WTC11 (cell line): ENCODE measurements at regions not wholly inside any gene's neighbourhood (a gene's known extent, or its start where the extent isn't known, plus 50 kb on each side); places are given as distances from the start of the nearest gene placed in this dataset.
"Not testable (repeated sequence)": the region's sequence is repeated elsewhere in the genome, so short reads cannot be mapped to it uniquely, and the experiment has no call there.

Source experiments
- ATAC-seq: fragments of 200-7000 bp; cut with Tn5 transposase; 2 replicates; pipeline ENCODE4 v1.10.0; 2021; ENCODE audit warnings: mild to moderate bottlenecking, moderate library complexity
- CTCF ChIA-PET: fragments of 300-600 bp; sonication (Branson Sonifier 250); formaldehyde crosslinking; loops from one replicate; lab custom pipeline; 2021; ENCODE audit warnings: antibody characterized with exemption; lab: Charles Lee
- POLR2A ChIA-PET: fragments of 350-600 bp; sonication (Branson Sonifier 250); formaldehyde crosslinking; loops from one replicate; lab custom pipeline; 2021; ENCODE audit warnings: antibody characterized with exemption; lab: Charles Lee
- DNase-seq: peaks from one replicate; pipeline ENCODE4 v3.0.0; 2021; ENCODE audit warnings: low spot score
- H3K27ac Mint-ChIP-seq: 2 replicates; pipeline ENCODE4 v1.8.0; 2021; ENCODE audit warnings: mixed read lengths
- H3K27me3 Mint-ChIP-seq: 2 replicates; pipeline ENCODE4 v1.8.0; 2021; ENCODE audit warnings: low read depth, mild to moderate bottlenecking, moderate library complexity, mixed read lengths
- H3K36me3 Mint-ChIP-seq: 2 replicates; pipeline ENCODE4 v1.8.0; 2021; ENCODE audit warnings: mixed read lengths
- H3K4me1 Mint-ChIP-seq: 2 replicates; pipeline ENCODE4 v1.8.0; 2022; ENCODE audit warnings: mixed read lengths
- H3K4me3 Mint-ChIP-seq: 2 replicates; pipeline ENCODE4 v1.8.0; 2021; ENCODE audit warnings: mild to moderate bottlenecking, moderate library complexity, mixed read lengths
- H3K9me3 Mint-ChIP-seq: 2 replicates; pipeline ENCODE4 v1.8.0; 2021; ENCODE audit warnings: mixed read lengths
- ARID4B ChIP-seq: sonication (generic); formaldehyde crosslinking; IDR thresholded peaks from 2 replicates; pipeline ENCODE4 v1.8.0; 2023; ENCODE audit warnings: missing genetic modification reagents, mild to moderate bottlenecking, borderline replicate concordance
- CREB1 ChIP-seq: sonication (generic); formaldehyde crosslinking; IDR thresholded peaks from 2 replicates; pipeline ENCODE4 v1.8.0; 2023; ENCODE audit warnings: mild to moderate bottlenecking, missing genetic modification reagents
- MXD4 ChIP-seq: fragments of 250-450 bp; sonication (Bioruptor Pico); IDR thresholded peaks from 2 replicates; pipeline ENCODE4 v1.8.0; 2021; ENCODE audit warnings: mild to moderate bottlenecking, moderate library complexity, borderline replicate concordance
- MYBL2 ChIP-seq: sonication (generic); formaldehyde crosslinking; IDR thresholded peaks from 2 replicates; pipeline ENCODE4 v1.8.1; 2023; ENCODE audit warnings: mild to moderate bottlenecking, moderate library complexity, missing genetic modification reagents
- PRRX2 ChIP-seq: fragments of 250-450 bp; sonication (Bioruptor Pico); IDR thresholded peaks from 2 replicates; pipeline ENCODE4 v1.8.0; 2021; ENCODE audit warnings: mild to moderate bottlenecking
- SP1 ChIP-seq: sonication (generic); formaldehyde crosslinking; conservative IDR thresholded peaks from 2 replicates; pipeline ENCODE4 v1.8.1; 2022; ENCODE audit warnings: missing genetic modification reagents
- TP53 ChIP-seq: sonication (generic); formaldehyde crosslinking; IDR thresholded peaks from 2 replicates; pipeline ENCODE4 v1.8.1; 2023; ENCODE audit warnings: mild to moderate bottlenecking, missing genetic modification reagents
- ZNF219 ChIP-seq: sonication (generic); formaldehyde crosslinking; IDR thresholded peaks from 2 replicates; pipeline ENCODE4 v1.8.0; 2023; ENCODE audit warnings: missing genetic modification reagents, mild to moderate bottlenecking, borderline replicate concordance
- ZNF232 ChIP-seq: sonication (generic); formaldehyde crosslinking; IDR thresholded peaks from 2 replicates; pipeline ENCODE4 v1.8.0; 2022; ENCODE audit warnings: mild to moderate bottlenecking, missing genetic modification reagents
- ZNF281 ChIP-seq: sonication (generic); formaldehyde crosslinking; IDR thresholded peaks from 2 replicates; pipeline ENCODE4 v1.8.0; 2023; ENCODE audit warnings: mild to moderate bottlenecking, missing genetic modification reagents
- TF ChIP-seq, protein P1 (sequence below): fragments of 250-450 bp; sonication (Bioruptor Pico); IDR thresholded peaks from 2 replicates; pipeline ENCODE4 v1.9.0; 2021; ENCODE audit warnings: mild to moderate bottlenecking
- TF ChIP-seq, protein P2 (sequence below): sonication (generic); formaldehyde crosslinking; IDR thresholded peaks from 2 replicates; pipeline ENCODE4 v1.8.1; 2022; ENCODE audit warnings: low read depth, mild to moderate bottlenecking, moderate library complexity, missing genetic modification reagents, borderline replicate concordance
- TF ChIP-seq, protein P3 (sequence below): sonication (generic); formaldehyde crosslinking; IDR thresholded peaks from 2 replicates; pipeline ENCODE4 v1.8.1; 2022; ENCODE audit warnings: mild to moderate bottlenecking, missing genetic modification reagents, moderate library complexity, borderline replicate concordance

GRCh38 chr7:69115788-69116187 is 482.5 kb upstream of the AUTS2 start (continued):
- TF ChIP-seq, protein P1, sequence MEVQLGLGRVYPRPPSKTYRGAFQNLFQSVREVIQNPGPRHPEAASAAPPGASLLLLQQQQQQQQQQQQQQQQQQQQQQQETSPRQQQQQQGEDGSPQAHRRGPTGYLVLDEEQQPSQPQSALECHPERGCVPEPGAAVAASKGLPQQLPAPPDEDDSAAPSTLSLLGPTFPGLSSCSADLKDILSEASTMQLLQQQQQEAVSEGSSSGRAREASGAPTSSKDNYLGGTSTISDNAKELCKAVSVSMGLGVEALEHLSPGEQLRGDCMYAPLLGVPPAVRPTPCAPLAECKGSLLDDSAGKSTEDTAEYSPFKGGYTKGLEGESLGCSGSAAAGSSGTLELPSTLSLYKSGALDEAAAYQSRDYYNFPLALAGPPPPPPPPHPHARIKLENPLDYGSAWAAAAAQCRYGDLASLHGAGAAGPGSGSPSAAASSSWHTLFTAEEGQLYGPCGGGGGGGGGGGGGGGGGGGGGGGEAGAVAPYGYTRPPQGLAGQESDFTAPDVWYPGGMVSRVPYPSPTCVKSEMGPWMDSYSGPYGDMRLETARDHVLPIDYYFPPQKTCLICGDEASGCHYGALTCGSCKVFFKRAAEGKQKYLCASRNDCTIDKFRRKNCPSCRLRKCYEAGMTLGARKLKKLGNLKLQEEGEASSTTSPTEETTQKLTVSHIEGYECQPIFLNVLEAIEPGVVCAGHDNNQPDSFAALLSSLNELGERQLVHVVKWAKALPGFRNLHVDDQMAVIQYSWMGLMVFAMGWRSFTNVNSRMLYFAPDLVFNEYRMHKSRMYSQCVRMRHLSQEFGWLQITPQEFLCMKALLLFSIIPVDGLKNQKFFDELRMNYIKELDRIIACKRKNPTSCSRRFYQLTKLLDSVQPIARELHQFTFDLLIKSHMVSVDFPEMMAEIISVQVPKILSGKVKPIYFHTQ (CRISPR knock-in tag) = no peak
- TF ChIP-seq MXD4 (CRISPR knock-in tag) = no peak
- TF ChIP-seq TP53 (CRISPR knock-in tag) = no peak
- no peak for TF ChIP-seq ZNF232 (CRISPR knock-in tag)
- TF ChIP-seq MYBL2 (CRISPR knock-in tag) = no peak
- TF ChIP-seq, protein P2, sequence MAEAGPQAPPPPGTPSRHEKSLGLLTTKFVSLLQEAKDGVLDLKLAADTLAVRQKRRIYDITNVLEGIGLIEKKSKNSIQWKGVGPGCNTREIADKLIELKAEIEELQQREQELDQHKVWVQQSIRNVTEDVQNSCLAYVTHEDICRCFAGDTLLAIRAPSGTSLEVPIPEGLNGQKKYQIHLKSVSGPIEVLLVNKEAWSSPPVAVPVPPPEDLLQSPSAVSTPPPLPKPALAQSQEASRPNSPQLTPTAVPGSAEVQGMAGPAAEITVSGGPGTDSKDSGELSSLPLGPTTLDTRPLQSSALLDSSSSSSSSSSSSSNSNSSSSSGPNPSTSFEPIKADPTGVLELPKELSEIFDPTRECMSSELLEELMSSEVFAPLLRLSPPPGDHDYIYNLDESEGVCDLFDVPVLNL (CRISPR knock-in tag) = no peak

GRCh38 chr7:69116196-69116595 is 482.1 kb upstream of the AUTS2 start:
- H3K36me3 Mint-ChIP-seq, H3K27ac Mint-ChIP-seq, ATAC-seq, CTCF ChIA-PET, H3K9me3 Mint-ChIP-seq, H3K4me3 Mint-ChIP-seq, H3K4me1 Mint-ChIP-seq, POLR2A ChIA-PET, DNase-seq, H3K27me3 Mint-ChIP-seq: not testable (repeated sequence)

DNA sequence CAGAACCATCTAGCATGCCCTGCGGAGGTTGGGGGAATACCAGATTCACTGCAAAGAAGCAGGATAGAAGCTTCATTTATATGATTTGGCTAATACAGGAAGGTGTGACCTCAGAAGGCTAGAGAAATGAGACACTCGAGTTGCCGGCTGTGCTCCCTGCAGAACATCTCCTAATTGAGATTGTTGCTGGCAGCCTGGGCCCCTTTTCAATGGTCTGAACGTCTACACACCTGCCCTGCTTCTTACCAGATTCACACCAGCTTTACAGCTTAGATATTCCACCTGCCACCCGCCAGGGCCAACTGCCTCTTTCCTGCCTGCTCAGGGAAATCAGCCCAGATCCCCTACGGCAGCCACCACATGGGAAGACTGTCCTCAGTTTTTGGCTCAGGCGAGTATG is 475.3 kb upstream of the AUTS2 start:
- ChIA-PET CTCF (no interaction called here), POLR2A (interaction anchor here (0.6 kb wide), 1 partner anchor 16 kb away, joined by 7 read pairs; no protein-coding TSS in a partner anchor)
- ATAC-seq = no peak
- Mint-ChIP-seq H3K36me3 (no peaks in the 10 kb centered on the region), H3K27ac (no peak overlapping the region), H3K4me1 (no peaks in the 10 kb centered on the region), H3K9me3 (no peaks in the 10 kb centered on the region), H3K4me3 (no peak overlapping the region), H3K27me3 (no peaks in the 10 kb centered on the region; the same call in 1 of the 2 replicates)
- no peak for DNase-seq
- TF ChIP-seq PRRX2 (CRISPR knock-in tag) = no peak
- TF ChIP-seq, protein P3, sequence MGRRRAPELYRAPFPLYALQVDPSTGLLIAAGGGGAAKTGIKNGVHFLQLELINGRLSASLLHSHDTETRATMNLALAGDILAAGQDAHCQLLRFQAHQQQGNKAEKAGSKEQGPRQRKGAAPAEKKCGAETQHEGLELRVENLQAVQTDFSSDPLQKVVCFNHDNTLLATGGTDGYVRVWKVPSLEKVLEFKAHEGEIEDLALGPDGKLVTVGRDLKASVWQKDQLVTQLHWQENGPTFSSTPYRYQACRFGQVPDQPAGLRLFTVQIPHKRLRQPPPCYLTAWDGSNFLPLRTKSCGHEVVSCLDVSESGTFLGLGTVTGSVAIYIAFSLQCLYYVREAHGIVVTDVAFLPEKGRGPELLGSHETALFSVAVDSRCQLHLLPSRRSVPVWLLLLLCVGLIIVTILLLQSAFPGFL (CRISPR knock-in tag) = no peak
- no peak for TF ChIP-seq MXD4 (CRISPR knock-in tag)
- TF ChIP-seq CREB1 (CRISPR knock-in tag) = no peak
- TF ChIP-seq ARID4B (CRISPR knock-in tag) = no peak
- no peak for TF ChIP-seq SP1 (CRISPR knock-in tag)
- TF ChIP-seq ZNF219 (CRISPR knock-in tag) = no peak
- no peak for TF ChIP-seq ZNF281 (CRISPR knock-in tag)
